Fibroblast of the aortic adventitia (primary cell): ENCODE measurements at regions not wholly inside any gene's neighbourhood (a gene's known extent, or its start where the extent isn't known, plus 50 kb on each side); places are given as distances from the start of the nearest gene placed in this dataset.

Experiments used
- DNase-seq: peaks from one replicate; pipeline ENCODE4 v3.0.0-alpha.2; 2010; ENCODE audit warnings: low read depth
- H3K4me3 ChIP-seq: 2 replicates; pipeline ENCODE4 v1.5.1; 2011; ENCODE audit warnings: low read depth, mild to moderate bottlenecking, control low read depth, low read length, moderate library complexity
- TF ChIP-seq, protein P1 (sequence below): IDR thresholded peaks from 2 replicates; pipeline ENCODE4 v1.5.1; 2011; ENCODE audit warnings: mild to moderate bottlenecking, low read length, control low read depth, inconsistent platforms; ENCODE audit not compliant: insufficient read depth

- TF ChIP-seq, protein P1, sequence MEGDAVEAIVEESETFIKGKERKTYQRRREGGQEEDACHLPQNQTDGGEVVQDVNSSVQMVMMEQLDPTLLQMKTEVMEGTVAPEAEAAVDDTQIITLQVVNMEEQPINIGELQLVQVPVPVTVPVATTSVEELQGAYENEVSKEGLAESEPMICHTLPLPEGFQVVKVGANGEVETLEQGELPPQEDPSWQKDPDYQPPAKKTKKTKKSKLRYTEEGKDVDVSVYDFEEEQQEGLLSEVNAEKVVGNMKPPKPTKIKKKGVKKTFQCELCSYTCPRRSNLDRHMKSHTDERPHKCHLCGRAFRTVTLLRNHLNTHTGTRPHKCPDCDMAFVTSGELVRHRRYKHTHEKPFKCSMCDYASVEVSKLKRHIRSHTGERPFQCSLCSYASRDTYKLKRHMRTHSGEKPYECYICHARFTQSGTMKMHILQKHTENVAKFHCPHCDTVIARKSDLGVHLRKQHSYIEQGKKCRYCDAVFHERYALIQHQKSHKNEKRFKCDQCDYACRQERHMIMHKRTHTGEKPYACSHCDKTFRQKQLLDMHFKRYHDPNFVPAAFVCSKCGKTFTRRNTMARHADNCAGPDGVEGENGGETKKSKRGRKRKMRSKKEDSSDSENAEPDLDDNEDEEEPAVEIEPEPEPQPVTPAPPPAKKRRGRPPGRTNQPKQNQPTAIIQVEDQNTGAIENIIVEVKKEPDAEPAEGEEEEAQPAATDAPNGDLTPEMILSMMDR = no peak
- no peak overlapping the region for H3K4me3 ChIP-seq
- no peak for DNase-seq
These were observed 81.4 kb upstream of the VRK2 start for GRCh38 chr2:57965219-57965618.

DNA sequence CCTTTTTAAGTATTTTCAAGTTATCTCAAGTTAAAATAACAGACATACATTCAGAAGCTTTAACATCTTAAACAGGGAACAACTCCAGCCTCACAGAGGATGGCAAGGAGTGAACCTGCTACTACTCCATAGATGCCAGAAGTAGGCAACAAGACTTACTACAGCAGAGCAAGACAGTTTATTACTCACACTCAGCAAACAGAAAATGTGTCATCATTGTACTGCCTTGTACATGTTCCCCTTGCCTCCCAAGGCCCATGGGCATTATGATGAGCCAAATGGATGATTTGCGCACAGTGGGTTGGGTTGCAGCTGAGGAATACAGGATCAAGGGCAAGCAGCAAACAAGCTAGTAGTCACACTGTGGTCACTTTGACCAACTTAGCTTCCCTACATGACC, 80.6 kb upstream of the VRK2 start:
- TF ChIP-seq, protein P1 = no peak
- DNase-seq = no peak

DNA sequence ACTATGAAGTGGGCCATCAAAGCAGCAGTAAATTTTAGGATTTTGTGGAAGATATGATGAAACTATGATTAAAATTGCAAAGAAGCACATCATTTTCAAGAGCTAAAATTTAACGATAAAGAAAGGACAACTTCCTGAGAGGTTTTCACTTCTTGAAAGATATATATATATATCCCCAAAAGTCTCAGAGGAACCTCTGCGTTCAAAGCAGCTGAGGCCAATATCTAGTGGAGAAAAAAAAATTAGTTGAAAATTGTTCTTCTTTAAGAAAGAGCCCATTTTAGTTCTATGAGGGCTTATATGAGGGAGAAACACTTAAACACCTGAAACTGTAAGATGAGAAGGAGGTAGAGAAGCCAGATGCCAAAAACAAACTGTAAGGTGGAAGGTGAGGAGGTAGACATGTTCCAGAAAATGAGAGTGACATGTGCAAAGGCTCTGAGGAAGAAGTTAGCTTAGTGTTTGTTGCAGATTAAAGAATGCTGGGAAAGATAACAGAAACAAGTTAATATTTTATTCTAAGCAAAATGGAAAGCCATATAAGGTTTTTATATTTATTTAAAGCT, 72.9 kb upstream of the VRK2 start:
- no peak for DNase-seq
- no peak overlapping the region for H3K4me3 ChIP-seq
- TF ChIP-seq, protein P1 = no peak

More for the DNA sequence above, 80.6 kb upstream of the VRK2 start:
- no peak overlapping the region for H3K4me3 ChIP-seq

GRCh38 chr2:57979158-57979557, 67.4 kb upstream of the VRK2 start:
- H3K4me3 ChIP-seq = no peak overlapping the region
- no peak for DNase-seq
- TF ChIP-seq, protein P1 = no peak

DNA sequence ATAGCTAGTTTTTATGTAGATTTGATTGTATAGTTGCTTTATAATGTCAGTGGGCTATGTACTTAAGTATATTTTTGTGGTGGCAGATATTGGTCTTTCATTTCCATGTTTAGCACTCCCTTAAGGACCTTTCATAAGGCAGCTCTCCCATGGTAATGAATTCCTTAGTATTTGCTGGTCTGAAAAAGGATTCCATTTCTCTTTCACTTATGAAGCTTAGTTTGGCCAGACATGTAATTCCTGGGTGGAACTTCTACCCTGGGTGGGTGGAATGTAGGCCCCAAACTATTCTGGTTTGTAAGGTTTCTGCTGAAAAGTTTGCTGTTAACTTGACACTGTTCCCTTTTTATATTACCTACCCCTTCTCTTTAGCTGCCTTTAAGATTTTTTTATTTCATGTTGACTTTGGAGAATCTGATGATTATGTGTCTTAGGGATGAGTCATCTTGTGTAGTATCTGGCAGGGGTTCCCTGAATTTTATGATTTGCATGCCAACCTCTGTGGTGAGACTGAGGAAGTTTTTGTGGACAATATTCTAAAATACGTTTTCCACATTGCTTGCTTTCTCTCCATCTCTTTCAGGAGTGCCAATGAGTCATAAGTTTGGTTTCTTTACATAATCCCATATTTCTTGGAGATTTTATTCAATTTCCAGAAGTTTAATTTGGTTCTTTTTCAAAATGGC, 65.4 kb upstream of the VRK2 start:
- TF ChIP-seq, protein P1 = no peak
- peak; percentile 84 for DNase-seq

DNA sequence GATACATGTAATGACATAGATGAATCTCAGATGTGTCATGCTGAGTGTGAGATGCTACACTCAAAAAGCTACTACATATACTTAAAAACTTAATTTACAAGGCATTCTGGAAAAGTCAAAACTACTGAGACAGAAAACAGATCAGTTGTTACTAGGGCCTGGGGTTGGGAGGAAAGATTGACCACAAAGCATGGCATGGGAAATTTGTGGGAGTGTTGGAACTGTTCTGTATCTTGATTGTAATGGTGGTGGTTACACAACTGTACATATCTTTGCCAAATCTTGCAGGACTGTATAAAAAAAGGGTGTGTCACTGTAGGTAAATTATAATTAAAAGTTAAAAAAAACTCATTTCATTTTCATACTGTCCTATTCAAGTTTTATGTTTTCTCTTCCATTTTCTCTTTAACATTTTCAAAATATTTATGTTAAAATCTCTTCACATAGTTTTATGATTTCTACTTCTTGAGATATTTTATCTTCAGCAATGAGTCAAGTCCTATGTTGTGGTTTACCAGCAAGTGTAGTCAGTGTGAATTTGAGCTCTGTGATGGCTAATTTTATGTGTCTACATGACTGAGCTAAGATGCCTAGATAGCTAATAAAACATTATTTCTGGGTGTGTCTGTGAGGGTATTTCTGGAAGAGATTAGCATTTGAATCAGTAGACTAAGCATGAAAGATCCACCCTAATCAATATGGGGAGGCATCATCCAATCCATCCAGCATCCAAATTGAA, 58.6 kb upstream of the VRK2 start:
- peak; percentile 47 for DNase-seq
- H3K4me3 ChIP-seq = no peak overlapping the region
- TF ChIP-seq, protein P1 = no peak

More for the DNA sequence above, 65.4 kb upstream of the VRK2 start:
- no peak overlapping the region for H3K4me3 ChIP-seq
